ENCODE measurements at regions not wholly inside any gene's neighbourhood (a gene's known extent, or its start where the extent isn't known, plus 50 kb on each side); places are given as distances from the start of the nearest gene placed in this dataset.

GRCh38 chr14:87306409-87307168 lies 686.4 kb downstream of the GALC start:
- Histone ChIP-seq H3K27me3 (ENCODE audit: control insufficient read depth, insufficient read depth, low read length) (no peaks in the 10 kb centered on the region), H3K27ac (ENCODE audit: low read depth, low read length) (no peak overlapping the region), H3K4me3 (ENCODE audit: low read depth, low read length) (no peak overlapping the region), H3K9me3 (ENCODE audit: control insufficient read depth, insufficient read depth, low read length) (no peaks in the 10 kb centered on the region)
- ChIA-PET POLR2A (no interaction called here), CTCF (interaction anchor here (0.6 to 1.5 kb wide), 2 partner anchors 189 to 310 kb away, joined by 3 to 4 read pairs; no protein-coding TSS in a partner anchor)
- no peak for TF ChIP-seq CTCF (IDR thresholded peaks at IDR 0.05; ENCODE audit: low read depth, low read length)
- no peak for DNase-seq (ENCODE audit: low read depth, low spot score)

GRCh38 chr14:87305345-87305744 lies 687.6 kb downstream of the GALC start:
- POLR2A ChIA-PET = no interaction called here
- no peak overlapping the region for H3K4me3 ChIP-seq (ENCODE audit: low read depth, low read length)
- TF ChIP-seq CTCF (IDR thresholded peaks at IDR 0.05; ENCODE audit: low read depth, low read length) = no peak
- no peaks in the 10 kb centered on the region for H3K27me3 ChIP-seq (ENCODE audit: control insufficient read depth, insufficient read depth, low read length)
- no peak for DNase-seq (ENCODE audit: low read depth, low spot score)
- no peaks in the 10 kb centered on the region for H3K9me3 ChIP-seq (ENCODE audit: control insufficient read depth, insufficient read depth, low read length)
- H3K27ac ChIP-seq (ENCODE audit: low read depth, low read length) = no peak overlapping the region
- CTCF ChIA-PET = no interaction called here

GRCh38 chr14:87304404-87304803 lies 688.6 kb downstream of the GALC start:
- no peak for DNase-seq (ENCODE audit: low read depth, low spot score)

GRCh38 chr14:87286826-87287225 lies 706.2 kb downstream of the GALC start:
- ChIA-PET POLR2A (no interaction called here), CTCF (no interaction called here)
- Histone ChIP-seq H3K27me3 (ENCODE audit: control insufficient read depth, insufficient read depth, low read length) (no peaks in the 10 kb centered on the region), H3K27ac (ENCODE audit: low read depth, low read length) (no peak overlapping the region), H3K9me3 (ENCODE audit: control insufficient read depth, insufficient read depth, low read length) (no peaks in the 10 kb centered on the region; the same call in 1 of the 2 replicates), H3K4me3 (ENCODE audit: low read depth, low read length) (no peak overlapping the region)
- TF ChIP-seq CTCF (IDR thresholded peaks at IDR 0.05; ENCODE audit: low read depth, low read length) = no peak
- DNase-seq (ENCODE audit: low read depth, low spot score) = no peak

More at GRCh38 chr14:87304404-87304803, 688.6 kb downstream of the GALC start:
- ChIA-PET POLR2A (no interaction called here), CTCF (no interaction called here)
- H3K4me3 ChIP-seq (ENCODE audit: low read depth, low read length) = no peak overlapping the region
- no peaks in the 10 kb centered on the region for H3K27me3 ChIP-seq (ENCODE audit: control insufficient read depth, insufficient read depth, low read length)
- TF ChIP-seq CTCF (IDR thresholded peaks at IDR 0.05; ENCODE audit: low read depth, low read length) = no peak
- H3K27ac ChIP-seq (ENCODE audit: low read depth, low read length) = no peak overlapping the region
- no peaks in the 10 kb centered on the region for H3K9me3 ChIP-seq (ENCODE audit: control insufficient read depth, insufficient read depth, low read length)

GRCh38 chr14:87286191-87286590 lies 706.8 kb downstream of the GALC start:
- POLR2A ChIA-PET = no interaction called here
- Histone ChIP-seq H3K27me3 (ENCODE audit: control insufficient read depth, insufficient read depth, low read length) (no peaks in the 10 kb centered on the region), H3K9me3 (ENCODE audit: control insufficient read depth, insufficient read depth, low read length) (no peaks in the 10 kb centered on the region; the same call in 1 of the 2 replicates), H3K27ac (ENCODE audit: low read depth, low read length) (no peak overlapping the region), H3K4me3 (ENCODE audit: low read depth, low read length) (no peak overlapping the region)
- no peak for DNase-seq (ENCODE audit: low read depth, low spot score)
- CTCF ChIA-PET = no interaction called here
- no peak for TF ChIP-seq CTCF (IDR thresholded peaks at IDR 0.05; ENCODE audit: low read depth, low read length)

Measured in AG04450 (cell line).